ENCODE measurements at regions not wholly inside any gene's neighbourhood (a gene's known extent, or its start where the extent isn't known, plus 50 kb on each side); places are given as distances from the start of the nearest gene placed in this dataset.

- TF ChIP-seq, protein P1, sequence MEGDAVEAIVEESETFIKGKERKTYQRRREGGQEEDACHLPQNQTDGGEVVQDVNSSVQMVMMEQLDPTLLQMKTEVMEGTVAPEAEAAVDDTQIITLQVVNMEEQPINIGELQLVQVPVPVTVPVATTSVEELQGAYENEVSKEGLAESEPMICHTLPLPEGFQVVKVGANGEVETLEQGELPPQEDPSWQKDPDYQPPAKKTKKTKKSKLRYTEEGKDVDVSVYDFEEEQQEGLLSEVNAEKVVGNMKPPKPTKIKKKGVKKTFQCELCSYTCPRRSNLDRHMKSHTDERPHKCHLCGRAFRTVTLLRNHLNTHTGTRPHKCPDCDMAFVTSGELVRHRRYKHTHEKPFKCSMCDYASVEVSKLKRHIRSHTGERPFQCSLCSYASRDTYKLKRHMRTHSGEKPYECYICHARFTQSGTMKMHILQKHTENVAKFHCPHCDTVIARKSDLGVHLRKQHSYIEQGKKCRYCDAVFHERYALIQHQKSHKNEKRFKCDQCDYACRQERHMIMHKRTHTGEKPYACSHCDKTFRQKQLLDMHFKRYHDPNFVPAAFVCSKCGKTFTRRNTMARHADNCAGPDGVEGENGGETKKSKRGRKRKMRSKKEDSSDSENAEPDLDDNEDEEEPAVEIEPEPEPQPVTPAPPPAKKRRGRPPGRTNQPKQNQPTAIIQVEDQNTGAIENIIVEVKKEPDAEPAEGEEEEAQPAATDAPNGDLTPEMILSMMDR (IDR thresholded peaks at IDR 0.05; ENCODE audit: insufficient read depth, low read depth, low read length) = no peak
- TF ChIP-seq EZH2 (IDR thresholded peaks at IDR 0.05; ENCODE audit: insufficient read depth, low read length) = no peak
These were observed 233.3 kb downstream of the SNRPN start for GRCh38 chr15:25188051-25188450.

Data from astrocyte (in vitro differentiated cells and primary cell).